HepG2 (cell line): ENCODE measurements at regions not wholly inside any gene's neighbourhood (a gene's known extent, or its start where the extent isn't known, plus 50 kb on each side); places are given as distances from the start of the nearest gene placed in this dataset.

Source experiments
- ATAC-seq: fragments of 200-7000 bp; cut with Tn5 transposase; 3 replicates; pipeline ENCODE4 v1.9.1; 2020; ENCODE audit warnings: mild to moderate bottlenecking, moderate library complexity
- BruUV-seq: library from RNA; stranded (reverse); fragments of 400-500 nt; replicated peaks from 2 replicates; lab custom pipeline; 2021; lab: Mats Ljungman, UMichigan
- CTCF ChIA-PET: fragments of 300-600 bp; formaldehyde crosslinking; extraction: SDS; loops from one replicate; lab custom pipeline; 2021; ENCODE audit warnings: low total read pairs, inconsistent platforms, low intra/inter-chr PET ratio; lab: Yijun Ruan, JAX
- POLR2A ChIA-PET: fragments of 350-600 bp; sonication (Branson Sonifier 250); formaldehyde crosslinking; loops from one replicate; lab custom pipeline; 2020; ENCODE audit warnings: antibody characterized with exemption, inconsistent platforms; lab: Yijun Ruan, JAX
- DNase-seq: peaks from one replicate; pipeline ENCODE4 v3.0.0-alpha.2; 2015; ENCODE audit warnings: low spot score
- FAIRE-seq: peaks from 3 replicates; lab custom pipeline; 2011; peaks lifted over from hg19 to GRCh38; lab: Jason Lieb, UNC
- H2AFZ ChIP-seq: one replicate; pipeline ENCODE4 v1.6.1; 2011; ENCODE audit warnings: low read length, inconsistent platforms
- H3K27ac ChIP-seq: fragments of 300-600 bp; 3 replicates; pipeline ENCODE4 v1.8.0; 2011; ENCODE audit warnings: mixed run types, mild to moderate bottlenecking, mixed read lengths, low read length, inconsistent platforms; ENCODE audit not compliant: insufficient read depth; ENCODE audit errors: extremely low read length
- H3K27me3 ChIP-seq, 2 experiments: fragments of 200-600 bp in 1 of 2; 2 replicates in 1 of 2; 3 replicates in 1 of 2; pipeline versions ENCODE4 v1.6.0 to v1.8.0; 2011; ENCODE audit warnings: low read length in 2 of 2, mild to moderate bottlenecking in 2 of 2, moderate library complexity in 2 of 2, inconsistent platforms in 1 of 2; ENCODE audit not compliant: insufficient read depth in 2 of 2, control insufficient read depth in 1 of 2
- H3K36me3 ChIP-seq, 2 experiments: fragments of 200-600 bp in 1 of 2; replicated peaks in 1 of 2; 2 replicates in 1 of 2; 3 replicates in 1 of 2; pipeline versions ENCODE4 v1.5.1 to v1.8.0; 2011; ENCODE audit warnings: low read length in 2 of 2, inconsistent platforms in 1 of 2; ENCODE audit not compliant: insufficient read depth in 2 of 2, control insufficient read depth in 1 of 2
- H3K4me1 ChIP-seq: 2 replicates; pipeline ENCODE4 v1.5.1; 2012; ENCODE audit warnings: low read length, inconsistent platforms; ENCODE audit not compliant: insufficient read depth
- H3K4me2 ChIP-seq: 2 replicates; pipeline ENCODE4 v1.6.0; 2011; ENCODE audit warnings: low read depth, low read length, inconsistent platforms
- H3K4me3 ChIP-seq, 3 experiments: fragments of 200-600 bp in 1 of 3; sonication (generic), shearing (Covaris generic) in 1 of 3; replicated peaks in 1 of 3; 2 replicates each; pipeline ENCODE4 v1.5.1; 2011 to 2016; ENCODE audit warnings: low read length in 3 of 3, inconsistent platforms in 2 of 3, low read depth in 2 of 3, mild to moderate bottlenecking in 2 of 3, control low read depth in 1 of 3, mixed read lengths in 1 of 3; ENCODE audit not compliant: insufficient read depth in 1 of 3
- H3K79me2 ChIP-seq: one replicate; pipeline ENCODE4 v1.6.1; 2011; ENCODE audit warnings: low read length, inconsistent platforms; ENCODE audit not compliant: insufficient read depth
- H3K9ac ChIP-seq: 2 replicates; pipeline ENCODE4 v1.6.0; 2011; ENCODE audit warnings: mild to moderate bottlenecking, low read depth, low read length, inconsistent platforms; ENCODE audit not compliant: insufficient read depth
- H3K9me3 ChIP-seq: 2 replicates; pipeline ENCODE4 v1.5.1; 2012; ENCODE audit warnings: mild to moderate bottlenecking, low read length
- H4K20me1 ChIP-seq: 2 replicates; pipeline ENCODE4 v1.6.0; 2011; ENCODE audit warnings: inconsistent platforms, mild to moderate bottlenecking, low read length, moderate library complexity; ENCODE audit not compliant: insufficient read depth
- AGO1 ChIP-seq: fragments of 200-400 bp; formaldehyde crosslinking; IDR thresholded peaks from 2 replicates; pipeline ENCODE4 v1.6.1; 2017; ENCODE audit warnings: mild to moderate bottlenecking, low read depth, low read length, moderate library complexity; ENCODE audit not compliant: poor library complexity, severe bottlenecking
- CSRNP2 ChIP-seq: sonication (generic); formaldehyde crosslinking; conservative IDR thresholded peaks from 2 replicates; pipeline ENCODE4 v1.8.0; 2022; ENCODE audit warnings: low read depth, missing genetic modification reagents
- GATAD2A ChIP-seq: IDR thresholded peaks from 2 replicates; pipeline ENCODE4 v1.6.1; 2016
- KLF16 ChIP-seq, 2 experiments: sonication (generic) in 1 of 2; formaldehyde crosslinking in 1 of 2; IDR thresholded peaks; 2 replicates each; pipeline versions ENCODE4 v1.6.1 to v1.8.0; 2016 to 2023; ENCODE audit warnings: missing genetic modification reagents in 2 of 2, missing compliant biosample characterization in 1 of 2
- MATR3 ChIP-seq: sonication (generic); formaldehyde crosslinking; IDR thresholded peaks from 2 replicates; pipeline ENCODE4 v1.4.0; 2020; ENCODE audit warnings: missing genetic modification reagents
- PATZ1 ChIP-seq: sonication (generic); formaldehyde crosslinking; IDR thresholded peaks from 2 replicates; pipeline ENCODE4 v1.4.0; 2020; ENCODE audit warnings: missing genetic modification reagents
- PHF21A ChIP-seq: sonication (generic); formaldehyde crosslinking; IDR thresholded peaks from 2 replicates; pipeline ENCODE4 v1.5.0; 2020; ENCODE audit warnings: mild to moderate bottlenecking, missing genetic modification reagents
- TFAP4 ChIP-seq: sonication (generic); IDR thresholded peaks from 2 replicates; pipeline ENCODE4 v1.6.1; 2016; ENCODE audit warnings: low read depth, borderline replicate concordance
- TGIF2 ChIP-seq: IDR thresholded peaks from 2 replicates; pipeline ENCODE4 v1.6.1; 2016; ENCODE audit warnings: control low read depth, missing compliant biosample characterization
- THYN1 ChIP-seq: sonication (generic); formaldehyde crosslinking; IDR thresholded peaks from 2 replicates; pipeline ENCODE4 v1.8.1; 2023; ENCODE audit warnings: low read depth, mild to moderate bottlenecking, moderate library complexity, missing genetic modification reagents, borderline replicate concordance
- ZNF318 ChIP-seq: sonication (generic); formaldehyde crosslinking; IDR thresholded peaks from 2 replicates; pipeline ENCODE4 v1.4.0; 2020; ENCODE audit warnings: mild to moderate bottlenecking, missing genetic modification reagents
- WGBS: methylation state at CpG from one replicate; pipeline ENCODE4 v1.1.6; 2017; ENCODE audit warnings: low lambda C conversion rate; 5-methylcytosine and 5-hydroxymethylcytosine counted together
- in situ Hi-C: cut with HindIII; loops from 2 replicates; pipeline ENCODE4 v1.10.0; 2017; ENCODE audit warnings: low pct_unique_long_range_greater_than_20kb; ENCODE audit not compliant: extremely low pct_ligation_motif_present
- intact Hi-C: fragments of 100-400 bp; cut with micrococcal nuclease; formaldehyde crosslinking; loops from one replicate; pipeline ENCODE4 v1.10.0; 2022; ENCODE audit not compliant: unreplicated experiment

- intact Hi-C loops (no loop called here), in situ Hi-C loops (no loop called here)
- Histone ChIP-seq H3K27ac (no peak overlapping the region), H3K4me3 (no peak overlapping the region), H3K79me2 (no peaks in the 10 kb centered on the region), H3K9ac (no peak overlapping the region), H3K27me3 (peaks cover 0 to 1% of the 10 kb centered on the region in 2 experiments; a peak in 1 of 5 replicates), H3K36me3 (no peaks in the 10 kb centered on the region), H3K4me2 (no peak overlapping the region), H2AFZ (no peak overlapping the region), H3K4me1 (no peaks in the 10 kb centered on the region), H3K9me3 (no peaks in the 10 kb centered on the region), H4K20me1 (no peaks in the 10 kb centered on the region)
- ChIA-PET CTCF (no interaction called here), POLR2A (no interaction called here)
- no peak for DNase-seq
- 49% methylated on average over 8 of the region's 12 CpGs for WGBS
- no peak for FAIRE-seq
- ATAC-seq, result no peak
- TF ChIP-seq CSRNP2 (CRISPR knock-in tag), result no peak
- no peak for TF ChIP-seq PATZ1 (CRISPR knock-in tag)
- TF ChIP-seq TFAP4, result no peak
- no peak for TF ChIP-seq AGO1
- TF ChIP-seq MATR3 (CRISPR knock-in tag), result no peak
- TF ChIP-seq GATAD2A, result no peak
- TF ChIP-seq ZNF318, result no peak
- TF ChIP-seq KLF16 (CRISPR knock-in tag; IDR thresholded peaks at IDR 0.05), result no peak
- TF ChIP-seq PHF21A (CRISPR knock-in tag), result no peak
- TF ChIP-seq THYN1 (CRISPR knock-in tag), result no peak
- no peak for TF ChIP-seq TGIF2
- BruUV-seq, result no TSS peak
Measured at GRCh38 chr20:16975682-16976081, 227.5 kb downstream of the OTOR start.
